HG02623 (cell line): ENCODE measurements at regions not wholly inside any gene's neighbourhood (a gene's known extent, or its start where the extent isn't known, plus 50 kb on each side); places are given as distances from the start of the nearest gene placed in this dataset.
"Not testable (repeated sequence)": the region's sequence is repeated elsewhere in the genome, so short reads cannot be mapped to it uniquely, and the experiment has no call there.

Experiments
- ATAC-seq: cut with Tn5 transposase; IDR thresholded peaks from one replicate; pipeline ENCODE4 v1.9.1; 2021; ENCODE audit warnings: moderate library complexity; ENCODE audit not compliant: unreplicated experiment

GRCh38 chr5:167427641-167428040 is 863.8 kb upstream of the WWC1 start:
- not testable (repeated sequence) for ATAC-seq

GRCh38 chr5:167440846-167441245 is 850.6 kb upstream of the WWC1 start:
- ATAC-seq = no peak

GRCh38 chr5:167442922-167443321 is 848.5 kb upstream of the WWC1 start:
- no peak for ATAC-seq

- no peak for ATAC-seq
Measured at GRCh38 chr5:167447466-167448375, 843.7 kb upstream of the WWC1 start.

- no peak for ATAC-seq
Measured at GRCh38 chr5:167448376-167448775, 843.1 kb upstream of the WWC1 start.

GRCh38 chr5:167451076-167451475 is 840.4 kb upstream of the WWC1 start:
- ATAC-seq = no peak

GRCh38 chr5:167452136-167452535 is 839.3 kb upstream of the WWC1 start:
- ATAC-seq = no peak

- no peak for ATAC-seq
Measured at GRCh38 chr5:167453246-167454030, 838.0 kb upstream of the WWC1 start.

GRCh38 chr5:167458412-167458811 is 833.0 kb upstream of the WWC1 start:
- no peak for ATAC-seq

GRCh38 chr5:167460449-167461020 is 830.9 kb upstream of the WWC1 start:
- ATAC-seq = no peak

- no peak for ATAC-seq
Measured at GRCh38 chr5:167463939-167464338, 827.5 kb upstream of the WWC1 start.

- ATAC-seq = no peak
Measured at GRCh38 chr5:167466992-167467391, 824.5 kb upstream of the WWC1 start.

GRCh38 chr5:167472566-167473108 is 818.8 kb upstream of the WWC1 start:
- no peak for ATAC-seq

- no peak for ATAC-seq
Measured at GRCh38 chr5:167478188-167478587, 813.3 kb upstream of the WWC1 start.

GRCh38 chr5:167479779-167480178 is 811.7 kb upstream of the WWC1 start:
- no peak for ATAC-seq

- no peak for ATAC-seq
Measured at GRCh38 chr5:167481345-167481744, 810.1 kb upstream of the WWC1 start.

GRCh38 chr5:167482555-167482954 is 808.9 kb upstream of the WWC1 start:
- ATAC-seq = no peak

GRCh38 chr5:167485061-167485774 is 806.2 kb upstream of the WWC1 start:
- ATAC-seq = no peak

- no peak for ATAC-seq
Measured at GRCh38 chr5:167488371-167488770, 803.1 kb upstream of the WWC1 start.

GRCh38 chr5:167489202-167489601 is 802.2 kb upstream of the WWC1 start:
- peak; percentile 93 for ATAC-seq
